ENCODE measurements at regions not wholly inside any gene's neighbourhood (a gene's known extent, or its start where the extent isn't known, plus 50 kb on each side); places are given as distances from the start of the nearest gene placed in this dataset.

DNA sequence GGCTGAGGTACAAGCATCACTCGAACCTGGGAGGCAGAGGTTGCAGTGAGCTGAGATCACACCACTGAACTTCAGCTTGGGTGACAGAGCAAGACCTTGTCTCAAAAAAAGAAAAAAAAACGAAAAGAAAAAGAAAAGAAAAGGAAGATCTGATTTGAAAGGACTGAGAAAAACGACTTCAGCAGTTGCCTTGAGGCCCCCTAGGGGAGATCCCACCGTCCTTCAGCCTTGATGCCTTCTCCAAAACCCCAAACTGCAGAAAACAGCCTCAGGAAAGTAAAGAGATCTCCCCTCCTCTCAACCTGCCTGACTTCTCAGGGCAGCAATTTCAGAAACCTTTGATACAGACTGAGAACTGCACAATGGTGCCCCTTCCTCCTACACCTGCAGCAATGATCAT, 50.9 kb upstream of the BCAR3 start:
- TF ChIP-seq MAX (IDR thresholded peaks at IDR 0.05) (no peak), EGR1 (IDR thresholded peaks at IDR 0.05) (no peak), ZBTB7A (IDR thresholded peaks at IDR 0.05; ENCODE audit: low read depth) (no peak), TAF1 (IDR thresholded peaks at IDR 0.05; ENCODE audit: low read depth) (no peak), CEBPB (IDR thresholded peaks at IDR 0.05) (no peak), TEAD4 (IDR thresholded peaks at IDR 0.05) (no peak), YY1 (IDR thresholded peaks at IDR 0.05; ENCODE audit: low read depth) (no peak), FOXM1 (IDR thresholded peaks at IDR 0.05; ENCODE audit: borderline replicate concordance, low read depth) (no peak), EP300 (IDR thresholded peaks at IDR 0.05; ENCODE audit: borderline replicate concordance) (no peak), RAD21 (IDR thresholded peaks at IDR 0.05; ENCODE audit: low read depth) (no peak), CREB1 (IDR thresholded peaks at IDR 0.05; ENCODE audit: low read depth) (no peak), NFIC (IDR thresholded peaks at IDR 0.05) (no peak)
- TF ChIP-seq, protein P1, sequence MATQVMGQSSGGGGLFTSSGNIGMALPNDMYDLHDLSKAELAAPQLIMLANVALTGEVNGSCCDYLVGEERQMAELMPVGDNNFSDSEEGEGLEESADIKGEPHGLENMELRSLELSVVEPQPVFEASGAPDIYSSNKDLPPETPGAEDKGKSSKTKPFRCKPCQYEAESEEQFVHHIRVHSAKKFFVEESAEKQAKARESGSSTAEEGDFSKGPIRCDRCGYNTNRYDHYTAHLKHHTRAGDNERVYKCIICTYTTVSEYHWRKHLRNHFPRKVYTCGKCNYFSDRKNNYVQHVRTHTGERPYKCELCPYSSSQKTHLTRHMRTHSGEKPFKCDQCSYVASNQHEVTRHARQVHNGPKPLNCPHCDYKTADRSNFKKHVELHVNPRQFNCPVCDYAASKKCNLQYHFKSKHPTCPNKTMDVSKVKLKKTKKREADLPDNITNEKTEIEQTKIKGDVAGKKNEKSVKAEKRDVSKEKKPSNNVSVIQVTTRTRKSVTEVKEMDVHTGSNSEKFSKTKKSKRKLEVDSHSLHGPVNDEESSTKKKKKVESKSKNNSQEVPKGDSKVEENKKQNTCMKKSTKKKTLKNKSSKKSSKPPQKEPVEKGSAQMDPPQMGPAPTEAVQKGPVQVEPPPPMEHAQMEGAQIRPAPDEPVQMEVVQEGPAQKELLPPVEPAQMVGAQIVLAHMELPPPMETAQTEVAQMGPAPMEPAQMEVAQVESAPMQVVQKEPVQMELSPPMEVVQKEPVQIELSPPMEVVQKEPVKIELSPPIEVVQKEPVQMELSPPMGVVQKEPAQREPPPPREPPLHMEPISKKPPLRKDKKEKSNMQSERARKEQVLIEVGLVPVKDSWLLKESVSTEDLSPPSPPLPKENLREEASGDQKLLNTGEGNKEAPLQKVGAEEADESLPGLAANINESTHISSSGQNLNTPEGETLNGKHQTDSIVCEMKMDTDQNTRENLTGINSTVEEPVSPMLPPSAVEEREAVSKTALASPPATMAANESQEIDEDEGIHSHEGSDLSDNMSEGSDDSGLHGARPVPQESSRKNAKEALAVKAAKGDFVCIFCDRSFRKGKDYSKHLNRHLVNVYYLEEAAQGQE (IDR thresholded peaks at IDR 0.05; ENCODE audit: low read depth): no peak
- TF ChIP-seq, protein P2, sequence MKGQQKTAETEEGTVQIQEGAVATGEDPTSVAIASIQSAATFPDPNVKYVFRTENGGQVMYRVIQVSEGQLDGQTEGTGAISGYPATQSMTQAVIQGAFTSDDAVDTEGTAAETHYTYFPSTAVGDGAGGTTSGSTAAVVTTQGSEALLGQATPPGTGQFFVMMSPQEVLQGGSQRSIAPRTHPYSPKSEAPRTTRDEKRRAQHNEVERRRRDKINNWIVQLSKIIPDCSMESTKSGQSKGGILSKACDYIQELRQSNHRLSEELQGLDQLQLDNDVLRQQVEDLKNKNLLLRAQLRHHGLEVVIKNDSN (IDR thresholded peaks at IDR 0.05): no peak
